T-helper 17 cell (primary cell): ENCODE measurements at regions not wholly inside any gene's neighbourhood (a gene's known extent, or its start where the extent isn't known, plus 50 kb on each side); places are given as distances from the start of the nearest gene placed in this dataset.

ENCODE experiments used
- ATAC-seq: fragments of 150-1000 bp; cut with Tn5 transposase; 2 replicates; pipeline ENCODE4 v1.10.0; 2021; ENCODE audit warnings: mild to moderate bottlenecking, moderate library complexity
- DNase-seq, 3 donors: peaks; one replicate each; pipeline versions ENCODE4 v3.0.0 to v3.0.0-alpha.2; 2020 to 2021
- H3K9me3 ChIP-seq: one replicate; pipeline ENCODE4 v1.7.0; 2013; ENCODE audit warnings: low read length, mild to moderate bottlenecking; ENCODE audit not compliant: control insufficient read depth, poor library complexity, severe bottlenecking
- H3K27ac Mint-ChIP-seq: one replicate; pipeline ENCODE4 v1.8.0; 2022; ENCODE audit warnings: mild to moderate bottlenecking, moderate library complexity, mixed read lengths
- H3K27me3 Mint-ChIP-seq: one replicate; pipeline ENCODE4 v1.8.0; 2022; ENCODE audit warnings: mixed read lengths
- H3K36me3 Mint-ChIP-seq: one replicate; pipeline ENCODE4 v1.8.0; 2022; ENCODE audit warnings: low read depth, mixed read lengths
- H3K4me1 Mint-ChIP-seq: one replicate; pipeline ENCODE4 v1.8.0; 2022; ENCODE audit warnings: mild to moderate bottlenecking, mixed read lengths
- H3K4me3 Mint-ChIP-seq: one replicate; pipeline ENCODE4 v1.8.0; 2022; ENCODE audit warnings: mild to moderate bottlenecking, moderate library complexity, mixed read lengths

GRCh38 chr1:112040891-112041740, 51.6 kb upstream of the KCND3 start:
- Mint-ChIP-seq H3K4me3 (no peak overlapping the region), H3K4me1 (peaks cover 2% of the 10 kb centered on the region), H3K27me3 (peaks cover 48% of the 10 kb centered on the region), H3K27ac (no peak overlapping the region), H3K36me3 (no peaks in the 10 kb centered on the region)
- H3K9me3 ChIP-seq: no peaks in the 10 kb centered on the region
- ATAC-seq: no peak
- no peak for DNase-seq

- Mint-ChIP-seq H3K27ac (no peak overlapping the region), H3K36me3 (no peaks in the 10 kb centered on the region), H3K4me3 (no peak overlapping the region), H3K4me1 (peaks cover 4% of the 10 kb centered on the region), H3K27me3 (peaks cover 61% of the 10 kb centered on the region)
- no peaks in the 10 kb centered on the region for H3K9me3 ChIP-seq
- DNase-seq (no peak), ATAC-seq (no peak)
Measured at GRCh38 chr1:112043901-112044300, 54.4 kb upstream of the KCND3 start.

- Mint-ChIP-seq H3K4me3 (no peak overlapping the region), H3K36me3 (no peaks in the 10 kb centered on the region), H3K27me3 (peaks cover 67% of the 10 kb centered on the region), H3K27ac (no peak overlapping the region), H3K4me1 (peaks cover 4% of the 10 kb centered on the region)
- H3K9me3 ChIP-seq: no peaks in the 10 kb centered on the region
- ATAC-seq: no peak
- DNase-seq: no peak
Measured at GRCh38 chr1:112044745-112045144, 55.3 kb upstream of the KCND3 start.

- H3K9me3 ChIP-seq: no peaks in the 10 kb centered on the region
- DNase-seq: no peak
- Mint-ChIP-seq H3K27ac (no peak overlapping the region), H3K4me3 (no peak overlapping the region), H3K36me3 (no peaks in the 10 kb centered on the region), H3K4me1 (peaks cover 4% of the 10 kb centered on the region), H3K27me3 (peaks cover 76% of the 10 kb centered on the region)
- ATAC-seq: no peak
Measured at GRCh38 chr1:112046630-112047029, 57.2 kb upstream of the KCND3 start.

GRCh38 chr1:112048421-112048820, 59.0 kb upstream of the KCND3 start:
- Mint-ChIP-seq H3K27me3 (peaks cover 63% of the 10 kb centered on the region), H3K4me1 (peaks cover 2% of the 10 kb centered on the region)
- no peak for ATAC-seq

GRCh38 chr1:112054510-112054909, 65.0 kb upstream of the KCND3 start:
- DNase-seq (no peak), ATAC-seq (no peak)
- H3K36me3 Mint-ChIP-seq: peaks cover 2% of the 10 kb centered on the region
- H3K27me3 Mint-ChIP-seq: peaks cover 46% of the 10 kb centered on the region
- no peaks in the 10 kb centered on the region for H3K9me3 ChIP-seq
- H3K4me3 Mint-ChIP-seq: no peak overlapping the region
- H3K27ac Mint-ChIP-seq: no peak overlapping the region
- H3K4me1 Mint-ChIP-seq: no peaks in the 10 kb centered on the region

More at GRCh38 chr1:112048421-112048820, 59.0 kb upstream of the KCND3 start:
- no peaks in the 10 kb centered on the region for H3K36me3 Mint-ChIP-seq
- no peak overlapping the region for H3K27ac Mint-ChIP-seq
- H3K4me3 Mint-ChIP-seq: no peak overlapping the region
- no peak for DNase-seq
- H3K9me3 ChIP-seq: no peaks in the 10 kb centered on the region

GRCh38 chr1:112056354-112056753, 66.9 kb upstream of the KCND3 start:
- no peaks in the 10 kb centered on the region for H3K9me3 ChIP-seq
- Mint-ChIP-seq H3K36me3 (peaks cover 2% of the 10 kb centered on the region), H3K27ac (no peak overlapping the region), H3K4me3 (no peak overlapping the region), H3K27me3 (peaks cover 43% of the 10 kb centered on the region), H3K4me1 (peaks cover 2% of the 10 kb centered on the region)
- ATAC-seq (no peak), DNase-seq (no peak)

GRCh38 chr1:112057736-112058135, 68.3 kb upstream of the KCND3 start:
- Mint-ChIP-seq H3K36me3 (peaks cover 2% of the 10 kb centered on the region), H3K27ac (no peak overlapping the region), H3K4me1 (peaks cover 2% of the 10 kb centered on the region), H3K27me3 (peaks cover 54% of the 10 kb centered on the region), H3K4me3 (no peak overlapping the region)
- DNase-seq (no peak), ATAC-seq (no peak)
- H3K9me3 ChIP-seq: no peaks in the 10 kb centered on the region

GRCh38 chr1:112058815-112059450, 69.5 kb upstream of the KCND3 start:
- H3K27me3 Mint-ChIP-seq: peaks cover 64% of the 10 kb centered on the region
- no peaks in the 10 kb centered on the region for H3K9me3 ChIP-seq
- H3K4me1 Mint-ChIP-seq: peaks cover 2% of the 10 kb centered on the region
- H3K36me3 Mint-ChIP-seq: peaks cover 2% of the 10 kb centered on the region
- no peak for DNase-seq
- no peak overlapping the region for H3K27ac Mint-ChIP-seq
- no peak overlapping the region for H3K4me3 Mint-ChIP-seq
- ATAC-seq: no peak

GRCh38 chr1:112059679-112060078, 70.2 kb upstream of the KCND3 start:
- Mint-ChIP-seq H3K27me3 (peaks cover 70% of the 10 kb centered on the region), H3K4me1 (peaks cover 2% of the 10 kb centered on the region), H3K36me3 (peaks cover 4% of the 10 kb centered on the region), H3K27ac (no peak overlapping the region), H3K4me3 (no peak overlapping the region)
- DNase-seq (no peak), ATAC-seq (no peak)
- H3K9me3 ChIP-seq: no peaks in the 10 kb centered on the region

- Mint-ChIP-seq H3K27me3 (peaks cover 75% of the 10 kb centered on the region), H3K27ac (no peak overlapping the region), H3K36me3 (peaks cover 4% of the 10 kb centered on the region), H3K4me1 (peaks cover 2% of the 10 kb centered on the region), H3K4me3 (no peak overlapping the region)
- no peaks in the 10 kb centered on the region for H3K9me3 ChIP-seq
- DNase-seq (no peak), ATAC-seq (no peak)
Measured at GRCh38 chr1:112060261-112060660, 70.8 kb upstream of the KCND3 start.

GRCh38 chr1:112061056-112061455, 71.6 kb upstream of the KCND3 start:
- Mint-ChIP-seq H3K27ac (no peak overlapping the region), H3K36me3 (peaks cover 4% of the 10 kb centered on the region), H3K4me3 (no peak overlapping the region), H3K4me1 (peaks cover 2% of the 10 kb centered on the region), H3K27me3 (peaks cover 75% of the 10 kb centered on the region)
- DNase-seq (no peak), ATAC-seq (no peak)
- H3K9me3 ChIP-seq: no peaks in the 10 kb centered on the region

- Mint-ChIP-seq H3K4me3 (no peak overlapping the region), H3K36me3 (peaks cover 4% of the 10 kb centered on the region), H3K27ac (no peak overlapping the region), H3K27me3 (peaks cover 72% of the 10 kb centered on the region), H3K4me1 (peaks cover 2% of the 10 kb centered on the region)
- ATAC-seq (no peak), DNase-seq (no peak)
- H3K9me3 ChIP-seq: no peaks in the 10 kb centered on the region
Measured at GRCh38 chr1:112061901-112062320, 72.4 kb upstream of the KCND3 start.
